H1 (cell line): ENCODE measurements at regions not wholly inside any gene's neighbourhood (a gene's known extent, or its start where the extent isn't known, plus 50 kb on each side); places are given as distances from the start of the nearest gene placed in this dataset.

Experiments used
- CTCF ChIA-PET: fragments of 300-600 bp; sonication (Branson Sonifier 250); formaldehyde crosslinking; loops from one replicate; lab custom pipeline; 2021; ENCODE audit not compliant: partially characterized antibody; lab: Charles Lee
- POLR2A ChIA-PET: fragments of 300-600 bp; sonication (Branson Sonifier 250); formaldehyde crosslinking; loops from one replicate; lab custom pipeline; 2021; ENCODE audit warnings: inconsistent platforms; ENCODE audit not compliant: partially characterized antibody; lab: Charles Lee
- DNase-seq, 2 experiments: peaks; one replicate each; pipeline versions ENCODE4 v3.0.0 to v3.0.0-alpha.2; 2010 to 2022; ENCODE audit warnings: low spot score in 2 of 2, low read depth in 1 of 2, mixed read lengths in 1 of 2
- FAIRE-seq: peaks from 2 replicates; lab custom pipeline; 2011; peaks lifted over from hg19 to GRCh38; lab: Jason Lieb, UNC
- H2AFZ ChIP-seq: 2 replicates; pipeline ENCODE4 v1.8.1; 2012; ENCODE audit warnings: low read length, inconsistent platforms
- H2AK5ac ChIP-seq: 2 replicates; pipeline ENCODE4 v1.6.1; 2013; ENCODE audit warnings: low read depth, low read length
- H2BK120ac ChIP-seq: replicated peaks from 2 replicates; pipeline ENCODE3; 2013; ENCODE audit warnings: low read depth, low read length, inconsistent platforms
- H2BK12ac ChIP-seq: 2 replicates; pipeline ENCODE4 v1.6.1; 2013; ENCODE audit warnings: low read depth, low read length
- H2BK15ac ChIP-seq: 2 replicates; pipeline ENCODE4 v1.6.1; 2013; ENCODE audit warnings: low read length
- H2BK20ac ChIP-seq: 2 replicates; pipeline ENCODE4 v1.6.1; 2013; ENCODE audit warnings: low read length
- H2BK5ac ChIP-seq: 2 replicates; pipeline ENCODE4 v1.6.1; 2013; ENCODE audit warnings: low read depth, low read length
- H3K14ac ChIP-seq: 2 replicates; pipeline ENCODE4 v1.6.1; 2013; ENCODE audit warnings: inconsistent platforms; ENCODE audit not compliant: insufficient read length
- H3K18ac ChIP-seq: 2 replicates; pipeline ENCODE4 v1.6.1; 2013; ENCODE audit warnings: low read length; ENCODE audit errors: extremely low read depth
- H3K23ac ChIP-seq: 2 replicates; pipeline ENCODE4 v1.6.1; 2013; ENCODE audit warnings: inconsistent platforms; ENCODE audit not compliant: insufficient read length
- H3K23me2 ChIP-seq: 2 replicates; pipeline ENCODE4 v1.6.1; 2013; ENCODE audit warnings: low read depth, low read length
- H3K27ac ChIP-seq: 2 replicates; pipeline ENCODE4 v1.6.1; 2011; ENCODE audit warnings: low read depth, low read length, inconsistent platforms
- H3K27me3 ChIP-seq, 4 experiments: replicated peaks in 1 of 4; 1 replicate in 1 of 4; 2 replicates in 3 of 4; pipeline versions ENCODE4 v1.6.1 to v1.8.1; 2011 to 2013; ENCODE audit warnings: low read length in 3 of 4, mild to moderate bottlenecking in 3 of 4, inconsistent platforms in 2 of 4, mixed read lengths in 2 of 4, moderate library complexity in 1 of 4; ENCODE audit not compliant: control insufficient read depth in 3 of 4, insufficient read depth in 3 of 4; ENCODE audit errors: extremely low read depth in 1 of 4
- H3K36me3 ChIP-seq, 4 experiments: 2 replicates each; pipeline versions ENCODE4 v1.6.1 to v1.8.1; 2011 to 2013; ENCODE audit warnings: mild to moderate bottlenecking in 4 of 4, low read length in 3 of 4, moderate library complexity in 2 of 4, control low read depth in 1 of 4, inconsistent platforms in 1 of 4; ENCODE audit not compliant: insufficient read depth in 4 of 4, control insufficient read depth in 2 of 4
- H3K4ac ChIP-seq: replicated peaks from 2 replicates; pipeline ENCODE3; 2013; ENCODE audit warnings: low read length, low read depth, mixed read lengths, inconsistent platforms; ENCODE audit not compliant: insufficient read length
- H3K4me1 ChIP-seq, 4 experiments: replicated peaks in 1 of 4; 1 replicate in 1 of 4; 2 replicates in 3 of 4; pipeline versions ENCODE4 v1.6.1 to v1.8.1; 2011 to 2013; ENCODE audit warnings: low read length in 3 of 4, inconsistent platforms in 2 of 4, mixed read lengths in 1 of 4; ENCODE audit not compliant: insufficient read depth in 4 of 4, control insufficient read depth in 3 of 4
- H3K4me2 ChIP-seq, 2 experiments: 2 replicates each; pipeline versions ENCODE4 v1.6.1 to v1.8.1; 2011 to 2013; ENCODE audit warnings: low read depth in 2 of 2, low read length in 2 of 2, control low read depth in 1 of 2, inconsistent platforms in 1 of 2, mild to moderate bottlenecking in 1 of 2; ENCODE audit not compliant: insufficient read depth in 1 of 2
- H3K4me3 ChIP-seq, 4 experiments: fragments of 200-600, 300-600 bp in 1 of 4; sonication (generic), shearing (Covaris generic), sonication (Bioruptor Twin) in 1 of 4; 2 replicates each; pipeline versions ENCODE4 v1.5.1 to v1.8.1; 2011 to 2016; ENCODE audit warnings: low read length in 4 of 4, low read depth in 3 of 4, control low read depth in 2 of 4, inconsistent platforms in 2 of 4, mild to moderate bottlenecking in 2 of 4, mixed read lengths in 1 of 4, moderate library complexity in 1 of 4; ENCODE audit not compliant: insufficient read depth in 2 of 4; ENCODE audit errors: extremely low read depth in 1 of 4
- H3K56ac ChIP-seq: replicated peaks from 2 replicates; pipeline ENCODE3; 2013; ENCODE audit warnings: low read depth, mild to moderate bottlenecking, mixed read lengths, low read length, inconsistent platforms; ENCODE audit not compliant: insufficient read length
- H3K79me1 ChIP-seq: 2 replicates; pipeline ENCODE4 v1.6.1; 2013; ENCODE audit warnings: low read depth, low read length, control low read depth
- H3K79me2 ChIP-seq, 2 experiments: 2 replicates each; pipeline versions ENCODE4 v1.6.1 to v1.8.1; 2012 to 2013; ENCODE audit warnings: low read length in 2 of 2, mild to moderate bottlenecking in 2 of 2, inconsistent platforms in 1 of 2; ENCODE audit not compliant: insufficient read depth in 2 of 2, control insufficient read depth in 1 of 2
- H3K9ac ChIP-seq, 4 experiments: replicated peaks in 1 of 4; 1 replicate in 1 of 4; 2 replicates in 3 of 4; pipeline versions ENCODE4 v1.6.1 to v1.8.1; 2011 to 2013; ENCODE audit warnings: low read depth in 3 of 4, low read length in 3 of 4, control low read depth in 2 of 4, mild to moderate bottlenecking in 2 of 4, moderate library complexity in 2 of 4, inconsistent platforms in 1 of 4; ENCODE audit errors: extremely low read depth in 1 of 4
- H3K9me3 ChIP-seq, 2 experiments: 2 replicates each; pipeline versions ENCODE4 v1.6.1 to v1.8.1; 2012 to 2013; ENCODE audit warnings: mild to moderate bottlenecking in 2 of 2, moderate library complexity in 2 of 2, control low read depth in 1 of 2, inconsistent platforms in 1 of 2, low read depth in 1 of 2, low read length in 1 of 2, mixed read lengths in 1 of 2; ENCODE audit not compliant: insufficient read depth in 2 of 2
- H4K20me1 ChIP-seq, 2 experiments: replicated peaks in 1 of 2; 2 replicates each; pipeline versions ENCODE3 to v1.8.1; 2011 to 2013; ENCODE audit warnings: inconsistent platforms in 2 of 2, low read length in 2 of 2, mild to moderate bottlenecking in 1 of 2; ENCODE audit not compliant: insufficient read depth in 2 of 2, control insufficient read depth in 1 of 2
- H4K5ac ChIP-seq: 2 replicates; pipeline ENCODE4 v1.6.1; 2013; ENCODE audit warnings: low read length, low read depth, mixed read lengths, inconsistent platforms; ENCODE audit not compliant: insufficient read length
- H4K8ac ChIP-seq: 2 replicates; pipeline ENCODE4 v1.8.0; 2013; ENCODE audit warnings: mild to moderate bottlenecking, moderate library complexity, low read length, inconsistent platforms; ENCODE audit not compliant: insufficient read depth; ENCODE audit errors: extremely low read depth
- H4K91ac ChIP-seq: replicated peaks from 2 replicates; pipeline ENCODE3; 2013; ENCODE audit warnings: low read length, mixed read lengths, inconsistent platforms; ENCODE audit not compliant: insufficient read length
- EZH2 ChIP-seq: fragments of 200-600 bp; sonication (generic); IDR thresholded peaks from 2 replicates; pipeline ENCODE4 v1.7.1; 2012; ENCODE audit warnings: low read depth, mild to moderate bottlenecking, moderate library complexity, low read length, inconsistent platforms; ENCODE audit not compliant: severe bottlenecking
- RXRA ChIP-seq: IDR thresholded peaks from 2 replicates; pipeline ENCODE4 v1.6.1; 2011; ENCODE audit warnings: low read depth, mild to moderate bottlenecking, low read length, moderate library complexity; ENCODE audit not compliant: insufficient read depth
- WGBS, 2 experiments: shearing (Covaris generic) in 1 of 2; methylation state at CpG; one replicate each; pipeline versions ENCODE4 v1.1.6 to v1.1.7; 2013 to 2015; ENCODE audit warnings: low lambda C conversion rate in 2 of 2, mixed read lengths in 2 of 2, inconsistent platforms in 1 of 2, low coverage in 1 of 2, missing lambda C conversion rate in 1 of 2; ENCODE audit not compliant: insufficient replicate concordance in 2 of 2, insufficient coverage in 1 of 2, insufficient read length in 1 of 2; ENCODE audit errors: extremely low coverage in 1 of 2, missing lambda C conversion rate in 1 of 2; 5-methylcytosine and 5-hydroxymethylcytosine counted together

GRCh38 chrX:25068340-25068739, 52.6 kb upstream of the ARX start:
- Histone ChIP-seq H3K27ac (no peak overlapping the region), H2BK12ac (no peak overlapping the region), H3K9me3 (no peaks in the 10 kb centered on the region), H4K20me1 (no peaks in the 10 kb centered on the region), H3K4ac (no peak overlapping the region), H2BK20ac (no peak overlapping the region), H4K8ac (no peak overlapping the region), H3K56ac (no peak overlapping the region), H3K23ac (no peak overlapping the region), H3K79me2 (no peaks in the 10 kb centered on the region), H3K27me3 (no peaks in the 10 kb centered on the region), H2AK5ac (no peak overlapping the region), H4K5ac (no peak overlapping the region), H3K14ac (no peak overlapping the region), H2BK5ac (no peak overlapping the region), H3K4me2 (no peak overlapping the region), H3K23me2 (no peaks in the 10 kb centered on the region), H2BK120ac (no peak overlapping the region), H3K79me1 (no peaks in the 10 kb centered on the region), H2BK15ac (no peak overlapping the region), H3K9ac (no peak overlapping the region), H4K91ac (no peak overlapping the region), H3K4me3 (no peak overlapping the region), H3K18ac (no peak overlapping the region), H3K36me3 (no peaks in the 10 kb centered on the region), H2AFZ (no peak overlapping the region)
- FAIRE-seq (no peak), DNase-seq (no peak)
- 100% methylated on average over 5 of the region's 5 CpGs; no CpG with 5 or more reads in 1 of the 2 experiments for WGBS, 2 experiments
- POLR2A ChIA-PET = no interaction called here
- CTCF ChIA-PET = no interaction called here
- no peak for TF ChIP-seq EZH2
- no peak for TF ChIP-seq RXRA
- TF ChIP-seq, all 59 proteins: peak for 0
- H3K4me1 ChIP-seq = no peaks in the 10 kb centered on the region
